GM13976 (cell line): ENCODE measurements at regions not wholly inside any gene's neighbourhood (a gene's known extent, or its start where the extent isn't known, plus 50 kb on each side); places are given as distances from the start of the nearest gene placed in this dataset.
"Not testable (repeated sequence)": the region's sequence is repeated elsewhere in the genome, so short reads cannot be mapped to it uniquely, and the experiment has no call there.

Source experiments
- DNase-seq: peaks from one replicate; pipeline ENCODE4 v3.0.0; 2012; ENCODE audit warnings: low spot score
- CTCF ChIP-seq: IDR thresholded peaks from 2 replicates; pipeline ENCODE4 v1.5.1; 2012; ENCODE audit warnings: borderline replicate concordance, mild to moderate bottlenecking; ENCODE audit not compliant: insufficient read depth; ENCODE audit errors: extremely low read depth, missing control alignments, control extremely low read depth
- in situ Hi-C: fragments of 300-500 bp; cut with MboI; formaldehyde crosslinking; loops from one replicate; pipeline ENCODE4 v1.12.0; 2022; ENCODE audit warnings: low sequenced_read_pairs, mixed read lengths, inconsistent platforms; ENCODE audit not compliant: unreplicated experiment

- no peak for TF ChIP-seq CTCF
- in situ Hi-C loops = no loop called here
- DNase-seq = no peak
These were observed 159.5 kb upstream of the ERCC6L2 start for GRCh38 chr9:95715868-95716435.

- DNase-seq = no peak
- no peak for TF ChIP-seq CTCF
- in situ Hi-C loops = no loop called here
These were observed 165.0 kb upstream of the ERCC6L2 start for GRCh38 chr9:95710446-95710845.

- in situ Hi-C loops = no loop called here
- TF ChIP-seq CTCF = no peak
- no peak for DNase-seq
These were observed 178.8 kb upstream of the ERCC6L2 start for GRCh38 chr9:95696701-95697100.

- TF ChIP-seq CTCF = no peak
- in situ Hi-C loops = no loop called here
- no peak for DNase-seq
These were observed 174.7 kb upstream of the PTCH1 start for GRCh38 chr9:95691435-95691834.

DNA sequence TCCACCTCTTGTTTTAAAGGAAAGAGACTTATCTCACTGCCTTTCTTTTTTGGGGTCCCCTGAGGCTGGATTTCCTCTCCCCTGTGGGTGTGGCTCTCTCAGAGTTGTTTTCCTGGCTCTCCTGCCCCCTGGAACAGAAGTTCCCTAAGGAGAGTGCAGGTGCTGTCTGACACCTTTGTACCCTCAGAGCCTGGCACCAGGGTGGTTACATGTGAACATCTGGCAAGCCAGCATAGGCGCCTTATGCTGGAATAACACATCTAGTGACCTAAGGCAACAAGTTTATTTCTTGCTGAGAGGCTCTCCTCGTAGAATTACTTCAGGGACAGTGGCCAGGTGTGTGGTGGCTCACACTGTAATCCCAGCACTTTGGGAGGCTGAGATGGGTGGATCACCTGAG, 172.9 kb upstream of the PTCH1 start:
- no peak for TF ChIP-seq CTCF
- in situ Hi-C loops = no loop called here

DNA sequence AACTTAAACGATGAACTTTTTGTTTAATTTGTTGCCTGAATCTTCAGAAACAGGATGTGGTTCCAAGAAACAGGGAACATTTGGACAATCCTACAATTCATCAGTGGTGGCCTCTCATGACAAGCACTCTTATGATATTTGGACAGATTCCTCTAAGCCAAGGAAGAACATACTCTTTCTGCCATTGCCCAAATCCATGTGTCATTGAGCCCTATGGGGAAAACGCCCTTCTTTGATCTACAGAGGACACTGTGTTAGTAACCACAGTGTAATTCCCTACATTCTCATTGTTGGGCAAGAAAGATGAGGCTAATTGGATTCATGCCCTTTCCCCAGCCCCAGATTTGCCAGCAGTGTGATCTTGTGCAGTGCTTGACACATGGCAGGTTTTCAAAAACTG, 167.7 kb upstream of the PTCH1 start:
- DNase-seq = no peak
- TF ChIP-seq CTCF = no peak
- in situ Hi-C loops = no loop called here

More for the DNA sequence above, 172.9 kb upstream of the PTCH1 start:
- no peak for DNase-seq

- in situ Hi-C loops = not testable (repeated sequence)
These were observed 163.5 kb upstream of the PTCH1 start for GRCh38 chr9:95680306-95680705.

More at GRCh38 chr9:95680306-95680705, 163.5 kb upstream of the PTCH1 start:
- DNase-seq = not testable (repeated sequence)
